Loucy (cell line): ENCODE measurements at regions not wholly inside any gene's neighbourhood (a gene's known extent, or its start where the extent isn't known, plus 50 kb on each side); places are given as distances from the start of the nearest gene placed in this dataset.

ENCODE experiments used
- CTCF ChIP-seq: fragments of 200-600 bp; sonication (generic); conservative IDR thresholded peaks from 2 replicates; pipeline ENCODE4 v1.5.1; 2014; ENCODE audit warnings: mild to moderate bottlenecking, antibody characterized with exemption, low read length
- EZH2phosphoT487 ChIP-seq: fragments of 200-600 bp; IDR thresholded peaks from 2 replicates; pipeline ENCODE4 v1.6.1; 2018; ENCODE audit warnings: antibody characterized with exemption, mild to moderate bottlenecking, moderate library complexity, borderline replicate concordance

- TF ChIP-seq CTCF, result no peak
- TF ChIP-seq EZH2phosphoT487, result no peak
These were observed 99.6 kb upstream of the TNFAIP3 start for GRCh38 chr6:137767465-137767864.
